Muscle of arm (tissue), 1 donor: ENCODE measurements at regions not wholly inside any gene's neighbourhood (a gene's known extent, or its start where the extent isn't known, plus 50 kb on each side); places are given as distances from the start of the nearest gene placed in this dataset.
A peak's percentile ranks its signal among the peaks of the same experiment; 100 is the strongest.
"Not testable (repeated sequence)": the region's sequence is repeated elsewhere in the genome, so short reads cannot be mapped to it uniquely, and the experiment has no call there.

Source experiments
- DNase-seq: peaks from one replicate; pipeline ENCODE4 v3.0.0-alpha.2; 2013

- no peak for DNase-seq
These were observed 282.9 kb upstream of the ATXN7L3B start for GRCh38 chr12:74254784-74255183.

GRCh38 chr12:74259199-74259598, 278.4 kb upstream of the ATXN7L3B start:
- no peak for DNase-seq

GRCh38 chr12:74264692-74265091, 272.9 kb upstream of the ATXN7L3B start:
- no peak for DNase-seq

GRCh38 chr12:74269355-74269754, 268.3 kb upstream of the ATXN7L3B start:
- not testable (repeated sequence) for DNase-seq

- DNase-seq: no peak
These were observed 257.4 kb upstream of the ATXN7L3B start for GRCh38 chr12:74280156-74280655.

GRCh38 chr12:74281401-74282180, 256.0 kb upstream of the ATXN7L3B start:
- not testable (repeated sequence) for DNase-seq

- DNase-seq: no peak
These were observed 254.0 kb upstream of the ATXN7L3B start for GRCh38 chr12:74283646-74284045.

GRCh38 chr12:74285773-74286172, 251.9 kb upstream of the ATXN7L3B start:
- DNase-seq: no peak

GRCh38 chr12:74286254-74286653, 251.4 kb upstream of the ATXN7L3B start:
- DNase-seq: no peak

- DNase-seq: no peak
These were observed 245.1 kb upstream of the ATXN7L3B start for GRCh38 chr12:74292351-74293194.

- DNase-seq: no peak
These were observed 243.9 kb upstream of the ATXN7L3B start for GRCh38 chr12:74293689-74294131.

- DNase-seq: peak; percentile 48
These were observed 220.5 kb upstream of the ATXN7L3B start for GRCh38 chr12:74317078-74317601.

- DNase-seq: no peak
These were observed 219.9 kb upstream of the ATXN7L3B start for GRCh38 chr12:74317741-74318140.

GRCh38 chr12:74319886-74320285, 217.7 kb upstream of the ATXN7L3B start:
- DNase-seq: no peak

- DNase-seq: no peak
These were observed 216.3 kb upstream of the ATXN7L3B start for GRCh38 chr12:74321381-74321780.

- DNase-seq: no peak
These were observed 214.8 kb upstream of the ATXN7L3B start for GRCh38 chr12:74322792-74323191.

GRCh38 chr12:74328623-74329022, 209.0 kb upstream of the ATXN7L3B start:
- DNase-seq: no peak

GRCh38 chr12:74334780-74335179, 202.9 kb upstream of the ATXN7L3B start:
- DNase-seq: no peak

GRCh38 chr12:74337951-74338350, 199.7 kb upstream of the ATXN7L3B start:
- DNase-seq: no peak

- no peak for DNase-seq
These were observed 198.4 kb upstream of the ATXN7L3B start for GRCh38 chr12:74339211-74339610.

- no peak for DNase-seq
These were observed 187.7 kb upstream of the ATXN7L3B start for GRCh38 chr12:74349925-74350324.

GRCh38 chr12:74365178-74365964, 172.3 kb upstream of the ATXN7L3B start:
- DNase-seq: no peak
